Activated CD8-positive, alpha-beta memory T cell treated with anti-CD3 and anti-CD28 coated beads for 1 hour (primary cell): ENCODE measurements at regions not wholly inside any gene's neighbourhood (a gene's known extent, or its start where the extent isn't known, plus 50 kb on each side); places are given as distances from the start of the nearest gene placed in this dataset.
"Not testable (repeated sequence)": the region's sequence is repeated elsewhere in the genome, so short reads cannot be mapped to it uniquely, and the experiment has no call there.

Source experiments
- DNase-seq, 2 donors: peaks; one replicate each; pipeline ENCODE4 v3.0.0-alpha.2; 2020; ENCODE audit warnings: low read depth in 1 of 2; ENCODE audit errors: extremely low read depth in 1 of 2

DNA sequence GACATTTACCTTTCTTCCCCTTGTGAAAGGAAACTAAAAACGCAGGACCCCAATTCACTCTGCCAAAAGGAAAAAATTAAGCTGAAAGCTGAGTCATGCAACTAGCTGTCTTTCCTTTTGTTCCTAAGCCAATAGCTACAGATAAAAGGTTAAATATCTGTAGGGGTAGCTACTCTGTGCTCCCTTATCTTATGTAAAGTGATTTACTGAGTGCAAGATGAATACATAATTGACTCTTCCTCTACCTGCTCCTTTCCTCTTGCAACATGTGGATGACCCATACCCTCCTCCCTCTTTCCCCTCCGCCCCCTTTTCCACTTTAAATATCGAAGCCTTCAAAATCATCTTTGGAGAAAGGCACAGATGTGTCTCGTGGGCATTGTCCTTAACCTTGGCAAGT lies 68.0 kb upstream of the ZNF157 start:
- no peak for DNase-seq

DNA sequence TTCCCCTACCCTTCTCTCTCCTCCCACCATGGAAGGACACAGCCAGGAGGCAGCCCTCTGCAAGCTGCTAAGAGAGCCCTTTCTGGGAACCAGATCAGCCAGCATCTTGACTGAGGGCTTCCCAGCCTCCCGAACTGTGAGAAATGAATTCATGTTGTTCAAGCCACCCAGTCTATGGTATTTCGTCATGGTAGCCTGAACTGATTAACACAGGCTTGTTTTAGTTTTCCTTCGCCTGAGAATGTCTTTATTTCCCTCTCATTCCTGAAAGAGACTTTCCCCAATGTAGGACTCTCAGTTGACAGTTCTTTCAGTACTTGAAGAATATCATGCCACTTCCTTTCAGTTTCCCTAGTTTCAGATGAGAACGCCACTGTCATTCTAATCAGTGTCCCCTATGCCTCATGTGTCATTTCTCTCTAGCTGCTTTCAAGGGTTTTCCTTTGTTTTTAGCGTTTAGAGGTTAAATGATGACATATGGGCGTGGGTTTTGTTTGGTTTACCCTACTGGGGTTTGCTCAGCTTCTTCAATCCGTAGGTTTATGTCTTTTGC lies 63.8 kb upstream of the ZNF157 start:
- DNase-seq, result not testable (repeated sequence)

DNA sequence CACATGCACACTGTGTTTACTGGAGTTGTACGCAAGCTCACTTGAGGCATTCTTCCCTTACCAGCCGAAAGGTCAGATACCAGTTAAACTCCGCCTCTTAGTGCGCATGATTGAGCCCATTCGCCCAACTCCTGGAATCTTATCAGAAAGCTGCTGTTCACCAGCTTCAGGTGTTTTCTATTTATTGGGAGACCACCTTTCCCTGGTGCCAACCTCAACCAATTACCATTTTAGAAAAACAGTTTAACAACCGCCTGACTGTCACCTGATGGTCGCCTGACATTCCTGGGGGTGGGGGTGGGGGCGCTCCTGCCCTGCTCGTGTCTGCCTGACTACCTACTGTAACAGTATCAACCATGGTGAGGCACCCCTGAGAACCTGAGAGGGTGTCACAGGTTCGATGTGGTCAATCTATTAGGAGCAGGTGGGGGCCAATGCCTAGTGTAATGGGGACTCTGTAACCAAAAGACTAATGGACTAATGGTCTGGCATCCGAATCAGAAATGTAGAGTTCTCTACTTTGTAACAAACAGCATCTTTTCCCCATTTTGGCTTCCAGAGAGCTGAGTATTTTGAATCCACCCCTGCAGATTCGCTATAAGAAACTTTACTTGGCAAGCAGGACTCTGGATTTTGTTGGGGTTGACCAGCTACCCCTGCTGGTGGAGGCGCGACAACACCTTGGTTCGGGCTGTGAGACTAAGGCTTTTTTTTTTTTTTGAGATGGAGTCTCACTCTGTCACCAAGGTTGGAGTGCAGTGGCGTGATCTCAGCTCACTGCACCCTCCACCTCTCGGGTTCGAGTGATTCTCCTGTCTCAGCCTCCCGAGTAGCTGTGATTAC lies 58.2 kb upstream of the ZNF157 start:
- DNase-seq, result peak in 1 of 2 donors; percentile 5

DNA sequence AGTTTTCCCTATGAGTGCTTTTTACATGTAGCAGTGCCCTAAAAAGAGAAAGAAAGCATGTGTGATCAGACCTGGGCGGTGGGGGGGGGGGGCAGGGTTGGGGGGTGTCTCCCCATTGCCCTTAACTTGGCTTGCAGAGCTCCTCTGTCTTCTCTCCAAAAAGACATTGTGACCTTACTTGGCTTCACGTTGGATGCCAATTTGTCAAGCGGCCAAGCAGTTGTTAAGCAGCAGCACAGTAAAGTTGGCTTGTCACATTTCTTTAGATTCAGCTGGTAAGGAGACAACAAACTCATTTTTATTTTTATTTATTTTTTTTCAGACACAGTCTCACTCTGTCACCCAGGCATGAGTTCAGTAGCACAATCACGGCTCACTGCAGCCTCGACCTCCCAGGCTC lies 57.3 kb upstream of the ZNF157 start:
- no peak for DNase-seq

DNA sequence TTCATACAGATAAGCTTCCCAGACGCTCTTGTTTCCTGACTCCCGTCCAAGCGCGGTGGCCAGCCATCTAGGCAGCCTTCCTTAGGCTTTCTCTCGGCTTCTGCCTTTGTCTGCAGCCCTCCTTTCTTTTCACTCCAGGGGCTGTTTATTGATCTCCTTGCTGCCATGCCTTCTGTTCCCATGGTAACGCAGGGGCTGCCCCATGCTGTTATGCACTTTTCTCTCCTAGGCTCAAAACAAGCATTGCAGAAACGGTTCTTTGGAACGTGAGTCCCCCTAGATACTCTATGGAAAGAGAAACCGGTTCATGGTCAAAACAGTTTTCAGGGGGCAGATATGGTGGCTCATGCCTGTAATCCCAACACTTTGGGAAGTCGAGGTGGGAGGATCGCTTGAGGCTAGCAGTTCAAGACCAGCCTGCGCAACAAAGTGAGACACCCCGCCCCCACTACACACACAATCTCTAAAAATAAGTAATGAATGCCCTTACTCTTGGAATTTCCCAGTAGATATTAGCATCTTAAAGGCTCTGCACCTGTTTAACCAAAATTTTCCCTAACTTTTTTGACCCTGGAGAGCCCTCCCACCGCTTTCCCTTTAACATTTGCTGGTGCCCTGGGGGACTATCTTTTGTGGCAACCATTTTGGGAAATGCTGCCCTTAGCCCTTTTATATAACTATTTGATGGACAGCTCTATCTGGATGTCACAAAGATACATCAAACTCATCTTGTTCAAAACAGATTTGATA lies 53.9 kb upstream of the ZNF157 start:
- no peak for DNase-seq
